Endothelial cell of umbilical vein (primary cell): ENCODE measurements at regions not wholly inside any gene's neighbourhood (a gene's known extent, or its start where the extent isn't known, plus 50 kb on each side); places are given as distances from the start of the nearest gene placed in this dataset.

Source experiments
- BruUV-seq: library from RNA; stranded (reverse); fragments of 400-500 nt; replicated peaks from 2 replicates; lab custom pipeline; 2021; lab: Mats Ljungman, UMichigan
- CTCF ChIA-PET: fragments of 300-600, 350-600 bp; sonication (Branson Sonifier 250); formaldehyde crosslinking; loops from one replicate; lab custom pipeline; 2021; ENCODE audit warnings: antibody characterized with exemption, inconsistent platforms; lab: Charles Lee
- POLR2A ChIA-PET: fragments of 300-600, 350-600 bp; sonication (Branson Sonifier 250); formaldehyde crosslinking; loops from one replicate; lab custom pipeline; 2021; ENCODE audit warnings: antibody characterized with exemption, inconsistent platforms; lab: Charles Lee
- DNase-seq: peaks from one replicate; pipeline ENCODE4 v3.0.0-alpha.2; 2011; ENCODE audit warnings: low read depth, low spot score
- FAIRE-seq: peaks from 2 replicates; lab custom pipeline; 2011; peaks lifted over from hg19 to GRCh38; lab: Jason Lieb, UNC
- H2AFZ ChIP-seq: 2 replicates; pipeline ENCODE4 v1.6.0; 2012; ENCODE audit warnings: low read depth, low read length, control low read depth, inconsistent platforms
- H3K27ac ChIP-seq: 2 replicates; pipeline ENCODE4 v1.5.1; 2011; ENCODE audit warnings: low read depth, mild to moderate bottlenecking, control low read depth, low read length, moderate library complexity; ENCODE audit not compliant: insufficient read depth
- H3K27me3 ChIP-seq, 2 experiments: 2 replicates each; pipeline versions ENCODE4 v1.6.0 to v1.6.1; 2011; ENCODE audit warnings: low read length in 2 of 2, mixed read lengths in 1 of 2; ENCODE audit not compliant: control insufficient read depth in 2 of 2, insufficient read depth in 2 of 2
- H3K36me3 ChIP-seq, 2 experiments: 2 replicates in 1 of 2; 3 replicates in 1 of 2; pipeline ENCODE4 v1.5.1; 2011; ENCODE audit warnings: low read length in 2 of 2, mild to moderate bottlenecking in 1 of 2, moderate library complexity in 1 of 2; ENCODE audit not compliant: control insufficient read depth in 2 of 2, insufficient read depth in 2 of 2; ENCODE audit errors: extremely low read depth in 1 of 2
- H3K4me1 ChIP-seq: 3 replicates; pipeline ENCODE4 v1.5.1; 2011; ENCODE audit warnings: mild to moderate bottlenecking, low read length; ENCODE audit not compliant: control insufficient read depth, insufficient read depth; ENCODE audit errors: extremely low read depth
- H3K4me2 ChIP-seq: 2 replicates; pipeline ENCODE4 v1.6.1; 2011; ENCODE audit warnings: low read length, control low read depth, mixed read lengths; ENCODE audit not compliant: insufficient read depth
- H3K4me3 ChIP-seq, 3 experiments: fragments of 200-600 bp in 1 of 3; sonication (generic), shearing (Covaris generic) in 1 of 3; replicated peaks in 1 of 3; 2 replicates each; pipeline ENCODE4 v1.5.1; 2011 to 2016; ENCODE audit warnings: control low read depth in 3 of 3, low read length in 3 of 3, mild to moderate bottlenecking in 2 of 3, inconsistent platforms in 1 of 3, low read depth in 1 of 3, moderate library complexity in 1 of 3; ENCODE audit not compliant: insufficient read depth in 1 of 3
- H3K79me2 ChIP-seq: 2 replicates; pipeline ENCODE4 v1.6.0; 2012; ENCODE audit warnings: low read length, inconsistent platforms; ENCODE audit not compliant: control insufficient read depth, insufficient read depth
- H3K9ac ChIP-seq: replicated peaks from 2 replicates; pipeline ENCODE3; 2011; ENCODE audit warnings: low read length, control low read depth; ENCODE audit not compliant: insufficient read depth; ENCODE audit errors: extremely low read depth
- H3K9me1 ChIP-seq: replicated peaks from 3 replicates; pipeline ENCODE4 v1.6.0; 2011; ENCODE audit warnings: mild to moderate bottlenecking, low read length; ENCODE audit not compliant: control insufficient read depth, insufficient read depth; ENCODE audit errors: extremely low read depth
- H3K9me3 ChIP-seq: replicated peaks from 2 replicates; pipeline ENCODE4 v1.5.1; 2012; ENCODE audit warnings: low read length, inconsistent platforms; ENCODE audit not compliant: control insufficient read depth, insufficient read depth
- H4K20me1 ChIP-seq: replicated peaks from 2 replicates; pipeline ENCODE3; 2011; ENCODE audit warnings: mild to moderate bottlenecking, low read length; ENCODE audit not compliant: control insufficient read depth, insufficient read depth; ENCODE audit errors: extremely low read depth
- EZH2 ChIP-seq: IDR thresholded peaks from 2 replicates; pipeline ENCODE4 v1.6.1; 2012; ENCODE audit warnings: borderline replicate concordance, low read depth, mild to moderate bottlenecking, moderate library complexity, low read length, inconsistent platforms; ENCODE audit not compliant: severe bottlenecking
- FOS ChIP-seq: IDR thresholded peaks from 2 replicates; pipeline ENCODE4 v1.6.1; 2011; ENCODE audit warnings: mild to moderate bottlenecking, low read length, moderate library complexity, borderline replicate concordance; ENCODE audit not compliant: insufficient read depth
- GATA2 ChIP-seq: IDR thresholded peaks from 2 replicates; pipeline ENCODE4 v1.7.0; 2011; ENCODE audit warnings: low read depth, mild to moderate bottlenecking, moderate library complexity, mixed read lengths, low read length; ENCODE audit not compliant: insufficient read length, insufficient read depth
- JUN ChIP-seq: IDR thresholded peaks from 2 replicates; pipeline ENCODE4 v1.6.1; 2011; ENCODE audit warnings: borderline replicate concordance, low read depth; ENCODE audit not compliant: insufficient read length, insufficient read depth
- MYC ChIP-seq: IDR thresholded peaks from one replicate; pipeline ENCODE4 v1.6.1; 2011; ENCODE audit warnings: mild to moderate bottlenecking, low read depth, low read length
- POLR2A ChIP-seq: IDR thresholded peaks from 2 replicates; pipeline ENCODE4 v1.6.1; 2012; ENCODE audit warnings: low read depth, mild to moderate bottlenecking, control low read depth, low read length
- POLR2AphosphoS5 ChIP-seq: IDR thresholded peaks from 2 replicates; pipeline ENCODE4 v1.6.1; 2012; ENCODE audit warnings: low read depth, mild to moderate bottlenecking, control low read depth, low read length, moderate library complexity; ENCODE audit not compliant: insufficient read depth
- dilution Hi-C: fragments of 300-500 bp; cut with MboI; formaldehyde crosslinking; loops from one replicate; pipeline ENCODE4 v1.15.0; 2019; ENCODE audit warnings: low sequenced_read_pairs; ENCODE audit not compliant: extremely low pct_ligation_motif_present
- intact Hi-C: fragments of 100-400 bp; cut with micrococcal nuclease; formaldehyde crosslinking; loops from one replicate; pipeline ENCODE4 v1.10.0; 2022
- TF ChIP-seq, protein P1 (sequence below), 2 donors: IDR thresholded peaks; 1 replicate in 1 of 2; 2 replicates in 1 of 2; pipeline ENCODE4 v1.5.1; 2011; ENCODE audit warnings: low read length in 2 of 2, mild to moderate bottlenecking in 2 of 2, moderate library complexity in 2 of 2, control low read depth in 1 of 2, inconsistent platforms in 1 of 2, low read depth in 1 of 2; ENCODE audit not compliant: insufficient read depth in 1 of 2; ENCODE audit errors: extremely low read depth in 1 of 2
- TF ChIP-seq, protein P2 (sequence below): IDR thresholded peaks from 2 replicates; pipeline ENCODE4 v1.6.1; 2011; ENCODE audit not compliant: insufficient read depth, insufficient read length

DNA sequence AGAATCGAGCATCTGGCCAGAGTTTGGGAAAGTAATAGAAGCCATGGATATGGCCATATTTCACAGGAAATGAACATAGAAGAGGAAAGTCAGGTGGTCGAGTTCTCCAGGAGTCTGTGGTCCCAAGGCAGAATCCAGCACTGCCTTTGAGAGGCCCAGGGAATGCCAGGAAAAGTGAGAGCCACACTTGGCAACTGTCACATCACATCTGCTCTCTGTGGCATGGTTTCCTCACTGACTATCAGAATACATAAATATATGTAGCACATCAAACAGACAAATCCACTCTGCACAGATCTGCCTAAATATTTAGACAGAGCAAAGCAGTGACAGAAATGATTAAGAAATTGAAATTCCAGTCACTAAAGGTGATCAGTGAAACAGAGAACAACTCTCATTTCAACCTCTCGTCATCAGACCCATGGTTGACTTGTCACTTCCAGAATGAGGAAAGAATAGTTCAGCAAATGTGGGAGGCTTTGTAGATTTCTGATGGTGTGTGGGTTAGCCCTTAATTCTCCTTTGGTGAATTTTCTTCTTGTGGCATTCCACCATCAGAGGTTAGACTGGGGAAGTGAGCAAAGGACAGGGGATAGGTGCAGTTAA lies 58.8 kb upstream of the MAN1A2 start:
- Histone ChIP-seq H4K20me1 (no peaks in the 10 kb centered on the region), H3K27ac (no peak overlapping the region), H3K9ac (no peak overlapping the region), H3K9me1 (no peaks in the 10 kb centered on the region), H3K4me1 (no peaks in the 10 kb centered on the region), H3K9me3 (no peaks in the 10 kb centered on the region), H3K36me3 (no peaks in the 10 kb centered on the region), H2AFZ (no peak overlapping the region), H3K79me2 (no peaks in the 10 kb centered on the region), H3K4me2 (no peak overlapping the region), H3K27me3 (peaks cover 0 to 2% of the 10 kb centered on the region in 2 experiments), H3K4me3 (no peak overlapping the region)
- POLR2A ChIA-PET, result no interaction called here
- BruUV-seq, result no TSS peak
- DNase-seq, result no peak
- no peak for FAIRE-seq
- TF ChIP-seq, protein P1, sequence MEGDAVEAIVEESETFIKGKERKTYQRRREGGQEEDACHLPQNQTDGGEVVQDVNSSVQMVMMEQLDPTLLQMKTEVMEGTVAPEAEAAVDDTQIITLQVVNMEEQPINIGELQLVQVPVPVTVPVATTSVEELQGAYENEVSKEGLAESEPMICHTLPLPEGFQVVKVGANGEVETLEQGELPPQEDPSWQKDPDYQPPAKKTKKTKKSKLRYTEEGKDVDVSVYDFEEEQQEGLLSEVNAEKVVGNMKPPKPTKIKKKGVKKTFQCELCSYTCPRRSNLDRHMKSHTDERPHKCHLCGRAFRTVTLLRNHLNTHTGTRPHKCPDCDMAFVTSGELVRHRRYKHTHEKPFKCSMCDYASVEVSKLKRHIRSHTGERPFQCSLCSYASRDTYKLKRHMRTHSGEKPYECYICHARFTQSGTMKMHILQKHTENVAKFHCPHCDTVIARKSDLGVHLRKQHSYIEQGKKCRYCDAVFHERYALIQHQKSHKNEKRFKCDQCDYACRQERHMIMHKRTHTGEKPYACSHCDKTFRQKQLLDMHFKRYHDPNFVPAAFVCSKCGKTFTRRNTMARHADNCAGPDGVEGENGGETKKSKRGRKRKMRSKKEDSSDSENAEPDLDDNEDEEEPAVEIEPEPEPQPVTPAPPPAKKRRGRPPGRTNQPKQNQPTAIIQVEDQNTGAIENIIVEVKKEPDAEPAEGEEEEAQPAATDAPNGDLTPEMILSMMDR (IDR thresholded peaks at IDR 0.05; ENCODE audit: extremely low read depth in 1 of 2, insufficient read depth in 1 of 2, low read depth in 1 of 2, low read length in 2 of 2), result no peak
- TF ChIP-seq MYC (no peak), FOS (no peak), JUN (no peak), POLR2AphosphoS5 (no peak), POLR2A (no peak), GATA2 (no peak), EZH2 (no peak)
- TF ChIP-seq, protein P2, sequence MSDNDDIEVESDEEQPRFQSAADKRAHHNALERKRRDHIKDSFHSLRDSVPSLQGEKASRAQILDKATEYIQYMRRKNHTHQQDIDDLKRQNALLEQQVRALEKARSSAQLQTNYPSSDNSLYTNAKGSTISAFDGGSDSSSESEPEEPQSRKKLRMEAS, result no peak
- CTCF ChIA-PET, result interaction anchor here (1.0 to 1.2 kb wide), 2 partner anchors 13 to 450 kb away, joined by 3 read pairs; no protein-coding TSS in a partner anchor
- dilution Hi-C loops (no loop called here), intact Hi-C loops (no loop called here)
